ENCODE measurements at regions not wholly inside any gene's neighbourhood (a gene's known extent, or its start where the extent isn't known, plus 50 kb on each side); places are given as distances from the start of the nearest gene placed in this dataset.

- DNase-seq (ENCODE audit: low spot score) = no peak
- no peak overlapping the region for H3K27ac ChIP-seq
- no peaks in the 10 kb centered on the region for H3K4me1 ChIP-seq
- H3K4me3 ChIP-seq = no peak overlapping the region
- H3K9me3 ChIP-seq = no peaks in the 10 kb centered on the region
- no peaks in the 10 kb centered on the region for H3K27me3 ChIP-seq
- H3K36me3 ChIP-seq = no peaks in the 10 kb centered on the region
- TF ChIP-seq CTCF (IDR thresholded peaks at IDR 0.05) = no peak
These were observed 626.4 kb upstream of the NUDT12 start for GRCh38 chr5:104189031-104189430.

DNA sequence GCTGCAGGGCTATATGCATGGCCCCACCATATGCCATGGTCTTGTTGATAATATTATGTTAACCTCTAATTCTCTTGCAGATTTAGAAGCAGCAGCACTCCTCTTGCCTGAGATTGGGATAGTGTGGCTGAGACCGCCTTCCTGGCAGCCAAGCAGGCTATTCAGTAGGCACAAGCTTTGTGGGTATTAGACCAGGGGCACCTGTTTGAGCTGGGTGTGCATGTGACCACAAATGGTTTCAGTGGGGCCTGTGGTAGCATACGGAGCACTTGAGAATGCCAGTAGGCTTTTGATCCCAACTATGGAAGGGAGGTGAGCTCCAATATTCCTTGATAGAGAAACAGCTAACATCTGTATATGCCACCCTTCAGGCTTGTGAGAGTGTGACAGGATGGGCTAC, 625.1 kb upstream of the NUDT12 start:
- Histone ChIP-seq H3K4me1 (no peaks in the 10 kb centered on the region), H3K27ac (no peak overlapping the region), H3K4me3 (no peak overlapping the region), H3K9me3 (no peaks in the 10 kb centered on the region), H3K36me3 (no peaks in the 10 kb centered on the region), H3K27me3 (no peaks in the 10 kb centered on the region)
- no peak for TF ChIP-seq CTCF (IDR thresholded peaks at IDR 0.05)
- no peak for DNase-seq (ENCODE audit: low spot score)

DNA sequence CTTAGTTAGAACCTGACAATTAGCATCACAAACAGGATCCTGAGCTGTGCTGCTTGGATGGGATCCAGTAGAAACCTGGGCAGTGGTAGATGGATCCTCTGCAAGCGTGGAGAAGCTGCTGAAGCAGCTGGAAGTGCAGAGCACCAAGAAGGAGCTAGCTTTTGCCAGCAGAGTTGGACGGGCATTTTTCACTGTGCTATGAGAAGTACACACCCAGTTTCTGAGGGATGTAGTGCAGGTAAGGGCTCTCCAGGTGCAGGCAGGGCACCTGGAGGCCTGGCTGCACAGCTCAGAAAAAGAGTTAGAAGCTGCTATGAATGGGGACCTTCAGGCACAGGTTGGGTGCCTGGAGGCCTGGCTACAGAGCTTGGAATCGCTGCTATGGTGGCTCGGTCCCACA, 623.9 kb upstream of the NUDT12 start:
- Histone ChIP-seq H3K27ac (no peak overlapping the region), H3K4me3 (no peak overlapping the region), H3K9me3 (no peaks in the 10 kb centered on the region), H3K27me3 (no peaks in the 10 kb centered on the region), H3K4me1 (no peaks in the 10 kb centered on the region), H3K36me3 (no peaks in the 10 kb centered on the region)
- TF ChIP-seq CTCF (IDR thresholded peaks at IDR 0.05) = no peak
- DNase-seq (ENCODE audit: low spot score) = no peak

DNA sequence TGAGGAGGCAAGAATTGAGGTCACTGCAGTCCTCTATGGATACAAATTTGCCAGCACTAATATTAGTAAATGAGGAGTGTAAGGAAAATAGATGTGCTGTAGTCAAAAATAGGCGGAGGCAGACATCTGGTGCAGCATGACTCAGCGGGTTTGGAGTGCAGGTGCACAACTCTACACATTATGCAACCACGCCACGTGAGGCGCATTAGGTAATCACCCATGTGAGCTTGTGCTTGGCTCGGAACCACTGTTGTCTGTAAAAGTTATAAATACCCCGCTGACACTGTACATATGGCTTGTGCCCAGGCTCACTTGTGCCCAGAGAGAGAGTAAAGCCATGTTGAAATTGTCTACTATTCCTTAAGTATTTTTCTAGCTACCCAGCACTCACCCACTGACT, 623.5 kb upstream of the NUDT12 start:
- Histone ChIP-seq H3K27me3 (no peaks in the 10 kb centered on the region), H3K4me3 (no peak overlapping the region), H3K36me3 (no peaks in the 10 kb centered on the region), H3K27ac (no peak overlapping the region), H3K9me3 (no peaks in the 10 kb centered on the region), H3K4me1 (no peaks in the 10 kb centered on the region)
- no peak for TF ChIP-seq CTCF (IDR thresholded peaks at IDR 0.05)
- no peak for DNase-seq (ENCODE audit: low spot score)

DNA sequence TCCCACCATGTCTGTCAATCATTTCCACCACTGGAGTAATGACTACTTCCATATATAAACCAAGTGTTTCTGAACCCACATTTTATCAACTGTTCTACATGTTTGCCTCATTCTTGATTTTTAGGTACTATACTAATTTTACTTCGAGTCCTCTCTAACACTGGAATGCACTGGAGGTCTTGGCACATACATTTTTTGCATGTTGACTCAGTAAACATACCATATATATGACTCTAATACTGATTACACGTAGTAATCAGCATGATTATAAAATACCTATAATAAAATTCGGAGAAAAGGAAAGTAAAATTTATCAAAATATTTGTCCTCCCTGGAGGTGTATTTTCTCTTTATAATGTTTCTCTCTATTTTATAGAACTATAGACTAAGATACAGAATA, 621.7 kb upstream of the NUDT12 start:
- no peak for DNase-seq (ENCODE audit: low spot score)
- no peaks in the 10 kb centered on the region for H3K27me3 ChIP-seq
- no peak overlapping the region for H3K4me3 ChIP-seq
- no peak overlapping the region for H3K27ac ChIP-seq
- no peak for TF ChIP-seq CTCF (IDR thresholded peaks at IDR 0.05)
- no peaks in the 10 kb centered on the region for H3K36me3 ChIP-seq
- peaks cover 0 to 8% of the 10 kb centered on the region in 2 donors for H3K9me3 ChIP-seq
- H3K4me1 ChIP-seq = no peaks in the 10 kb centered on the region

GRCh38 chr5:104178829-104179456, 616.4 kb upstream of the NUDT12 start:
- peak; percentile 63 for DNase-seq (ENCODE audit: low spot score)
- Histone ChIP-seq H3K27me3 (no peaks in the 10 kb centered on the region), H3K36me3 (no peaks in the 10 kb centered on the region), H3K4me1 (no peaks in the 10 kb centered on the region), H3K4me3 (no peak overlapping the region), H3K27ac (no peak overlapping the region), H3K9me3 (peaks cover 0 to 9% of the 10 kb centered on the region in 2 donors)
- peak in 1 of 2 donors; percentile 49 for TF ChIP-seq CTCF (IDR thresholded peaks at IDR 0.05)
